HG03469 (cell line): ENCODE measurements at regions not wholly inside any gene's neighbourhood (a gene's known extent, or its start where the extent isn't known, plus 50 kb on each side); places are given as distances from the start of the nearest gene placed in this dataset.

Source experiments
- ATAC-seq: cut with Tn5 transposase; IDR thresholded peaks from one replicate; pipeline ENCODE4 v1.9.1; 2021; ENCODE audit warnings: mild to moderate bottlenecking, moderate library complexity, moderate number of reproducible peaks; ENCODE audit not compliant: unreplicated experiment

DNA sequence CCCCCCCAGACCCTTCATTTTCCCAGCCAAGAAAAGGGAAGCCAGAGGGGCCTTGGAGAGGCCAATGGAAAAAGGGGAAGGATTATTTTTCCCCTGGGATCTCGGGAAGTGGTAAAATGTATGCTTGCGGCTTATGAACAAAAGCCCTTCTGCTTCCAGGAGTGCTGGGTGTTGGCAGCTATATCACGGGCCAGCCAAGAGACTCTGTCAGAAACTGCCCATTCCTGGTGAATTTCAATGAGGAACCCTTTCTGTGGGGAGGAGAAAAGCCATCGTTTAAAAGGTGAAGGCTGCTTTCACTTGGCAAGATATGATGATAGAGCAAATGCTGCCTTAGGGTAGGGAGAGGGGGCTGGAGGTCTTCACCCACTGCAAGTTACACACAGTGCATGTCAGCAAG lies 69.7 kb upstream of the ZC3H12A start:
- ATAC-seq, result no peak

DNA sequence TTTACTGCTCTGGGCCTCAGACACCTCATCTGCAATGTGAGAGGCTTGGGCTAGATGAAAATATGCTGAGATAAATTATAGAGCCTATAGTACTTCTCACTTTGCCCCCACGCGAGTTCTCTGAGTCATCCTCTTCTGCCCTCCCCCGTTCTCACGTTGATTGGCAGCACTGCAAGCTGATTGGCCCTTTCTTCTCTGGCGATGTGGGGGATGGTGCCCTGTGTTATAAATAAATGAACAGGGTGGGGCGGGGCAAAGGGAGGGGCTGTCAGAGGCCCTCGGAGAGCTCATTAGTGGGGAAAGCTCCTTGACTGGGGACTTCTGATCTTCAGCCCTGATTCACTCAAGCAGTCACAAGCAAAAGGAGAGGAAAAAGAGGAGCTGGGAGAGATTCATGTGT lies 64.3 kb upstream of the ZC3H12A start:
- ATAC-seq, result no peak

DNA sequence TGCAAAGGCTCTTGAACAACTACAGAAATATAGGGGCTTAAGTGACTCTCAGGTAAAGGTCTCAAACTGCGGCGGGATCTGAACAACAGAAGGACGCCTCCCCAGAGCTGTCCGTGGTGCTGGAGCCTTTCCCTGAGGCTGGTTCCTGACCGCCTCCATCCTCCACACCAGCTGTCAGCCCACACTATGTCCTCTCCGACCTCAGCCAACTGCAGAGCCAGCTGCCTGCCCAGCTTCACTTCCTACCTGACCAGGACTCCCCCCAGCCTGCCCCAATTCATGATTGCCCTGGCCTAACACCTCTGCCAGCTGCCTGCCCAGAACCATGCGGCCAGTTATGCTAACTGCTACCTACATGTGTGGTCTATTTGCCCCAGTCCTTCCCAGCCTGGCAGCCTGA lies 63.6 kb upstream of the ZC3H12A start:
- no peak for ATAC-seq

DNA sequence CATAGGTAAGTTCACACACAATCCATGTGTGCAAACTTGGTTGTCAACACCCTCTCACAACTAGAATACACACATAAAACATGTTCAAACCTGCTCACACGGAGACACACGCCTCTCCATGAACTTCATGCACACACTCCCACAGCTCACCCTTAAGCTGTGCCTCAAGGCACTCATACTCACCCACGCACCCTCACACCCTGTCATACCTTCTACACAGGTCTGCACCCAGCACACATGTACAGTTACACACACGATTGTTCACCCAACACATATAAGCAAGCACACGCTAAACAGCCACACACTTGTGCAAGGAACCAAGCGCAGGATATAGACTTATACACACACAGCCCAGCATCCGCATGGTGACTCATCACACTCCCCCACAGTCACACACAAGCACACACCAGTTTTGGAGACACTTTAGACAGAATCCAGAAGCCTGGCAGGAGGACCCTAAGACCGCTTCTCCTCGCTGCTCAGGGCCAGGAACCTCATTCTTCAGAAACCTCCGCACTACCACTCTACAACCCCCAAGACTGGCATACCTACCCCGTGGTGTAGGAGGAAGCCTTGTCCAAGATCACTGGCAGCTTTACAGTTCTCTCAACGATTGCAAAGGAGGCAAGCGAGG lies 58.7 kb upstream of the ZC3H12A start:
- ATAC-seq, result no peak

DNA sequence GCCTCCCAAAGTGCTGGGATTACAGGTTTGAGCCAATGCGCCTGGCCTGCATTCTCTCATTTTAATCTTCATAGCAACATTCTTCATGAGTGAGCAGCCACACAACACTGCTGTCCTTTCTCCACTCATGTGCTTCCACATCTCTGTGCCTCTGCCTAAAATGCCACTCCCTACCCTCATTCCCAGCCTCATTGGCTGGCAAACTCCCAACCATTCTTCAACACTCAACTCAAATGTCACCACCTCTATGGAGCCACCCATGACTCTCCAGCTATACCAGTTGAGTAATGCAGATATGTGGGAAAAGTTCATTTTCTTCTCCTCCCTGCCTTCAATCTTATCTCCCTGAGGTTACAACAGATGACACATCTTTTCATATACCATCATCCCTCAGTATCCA lies 53.9 kb upstream of the ZC3H12A start:
- no peak for ATAC-seq

DNA sequence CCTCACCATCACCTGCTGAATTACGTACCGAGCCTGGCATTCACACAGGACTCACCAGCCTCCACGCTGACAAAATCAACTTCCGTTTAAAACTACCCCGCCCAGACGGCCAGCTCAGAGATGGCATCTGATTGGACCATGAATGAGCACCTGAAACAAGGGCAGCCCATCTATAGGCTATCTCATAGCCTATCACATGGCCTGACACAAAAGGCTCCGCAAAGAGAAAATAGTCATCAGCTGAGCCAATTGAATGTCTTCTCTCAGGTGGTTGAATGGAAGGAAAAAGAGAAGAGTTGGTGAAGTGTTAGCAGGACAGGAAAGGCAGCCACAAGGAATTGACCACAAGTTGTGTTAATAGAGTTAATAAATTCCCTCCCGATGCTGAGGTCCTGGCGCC lies 50.6 kb upstream of the ZC3H12A start:
- ATAC-seq, result no peak

DNA sequence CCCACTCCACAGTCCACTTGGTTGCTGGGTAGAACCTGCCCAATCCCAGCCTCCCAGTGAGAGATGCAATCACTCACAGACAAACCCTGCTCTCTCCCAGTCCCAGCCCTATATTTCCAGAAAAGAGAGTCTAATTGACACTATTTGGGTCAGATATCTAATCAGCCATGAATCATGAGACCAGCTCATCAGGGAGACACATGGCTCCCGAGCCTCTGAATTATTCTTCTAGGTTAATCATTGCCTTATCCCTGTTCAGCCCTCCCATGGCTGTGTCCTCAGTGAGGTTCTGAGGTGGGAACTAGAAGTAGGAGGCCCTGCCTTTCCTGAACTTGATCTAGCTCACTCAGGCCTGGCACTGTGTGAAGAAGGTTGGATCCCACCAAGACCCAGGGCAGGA lies 49.9 kb upstream of the ZC3H12A start:
- ATAC-seq, result no peak
